Hypothalamus (tissue), 51 donors: ENCODE measurements at regions not wholly inside any gene's neighbourhood (a gene's known extent, or its start where the extent isn't known, plus 50 kb on each side); places are given as distances from the start of the nearest gene placed in this dataset.
"Not testable (repeated sequence)": the region's sequence is repeated elsewhere in the genome, so short reads cannot be mapped to it uniquely, and the experiment has no call there.

Experiments used
- DNase-seq, 51 donors: peaks; one replicate each; lab custom pipeline; 2025; lab: John Stamatoyannopoulos, UW

DNA sequence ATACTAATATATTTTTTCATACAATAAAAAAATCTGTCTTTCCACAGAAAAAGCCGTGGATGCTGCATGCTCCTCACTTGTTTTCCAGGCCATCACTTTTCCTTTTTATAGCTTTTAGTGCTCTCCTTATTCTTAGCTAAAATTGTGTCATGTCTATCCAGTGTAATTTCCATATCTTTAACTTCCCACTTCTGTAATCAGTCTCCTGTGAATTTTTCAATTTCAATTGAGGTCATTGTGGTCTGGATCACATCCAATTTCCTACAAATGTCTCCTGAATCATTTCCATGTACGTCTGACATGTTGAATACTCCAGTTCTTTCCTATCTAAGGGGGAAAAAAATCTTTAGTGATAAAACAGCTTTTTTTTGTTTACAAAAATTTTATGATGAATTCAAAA is 838.2 kb upstream of the B3GALT2 start:
- DNase-seq, result no peak

DNA sequence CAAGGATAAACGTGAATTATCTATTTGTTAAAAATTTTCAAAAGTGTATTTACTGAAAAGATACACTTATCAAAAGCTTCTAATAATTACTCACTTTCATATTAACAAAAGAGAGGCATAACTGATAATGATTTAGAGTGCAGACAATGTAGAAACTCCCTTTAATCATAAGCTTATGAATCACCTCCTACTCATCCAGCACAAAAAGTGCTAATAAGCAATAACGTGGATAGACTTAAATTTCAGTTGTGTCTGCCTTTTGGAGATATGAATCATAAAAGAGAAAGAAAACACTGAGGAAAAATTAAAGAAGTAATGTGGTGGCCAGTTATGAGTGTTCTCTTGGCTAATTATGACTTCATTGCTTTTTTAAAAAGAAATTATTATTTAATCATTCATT is 827.6 kb upstream of the B3GALT2 start:
- DNase-seq, result peak in 1 of 51 donors; percentile 25

DNA sequence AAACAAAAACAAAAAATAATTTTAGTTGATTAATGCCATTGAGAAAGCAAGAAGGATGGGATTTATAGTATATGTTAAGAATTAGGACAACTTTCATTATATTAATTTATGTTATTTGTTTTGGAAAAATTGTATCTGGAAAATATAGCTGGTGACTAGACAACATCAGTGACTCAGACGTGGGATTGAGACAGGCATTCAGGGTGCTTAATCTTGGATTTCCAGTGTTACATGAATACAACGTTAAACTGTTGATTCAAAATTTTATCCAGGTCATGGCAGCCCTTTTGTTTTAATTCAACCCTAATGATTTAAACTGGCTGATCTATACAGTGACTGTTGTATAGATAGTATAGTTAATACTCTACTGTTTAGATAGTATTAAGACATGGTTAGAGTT is 827.1 kb upstream of the B3GALT2 start:
- DNase-seq, result no peak

GRCh38 chr1:194004146-194004545 is 817.7 kb upstream of the B3GALT2 start:
- no peak for DNase-seq

DNA sequence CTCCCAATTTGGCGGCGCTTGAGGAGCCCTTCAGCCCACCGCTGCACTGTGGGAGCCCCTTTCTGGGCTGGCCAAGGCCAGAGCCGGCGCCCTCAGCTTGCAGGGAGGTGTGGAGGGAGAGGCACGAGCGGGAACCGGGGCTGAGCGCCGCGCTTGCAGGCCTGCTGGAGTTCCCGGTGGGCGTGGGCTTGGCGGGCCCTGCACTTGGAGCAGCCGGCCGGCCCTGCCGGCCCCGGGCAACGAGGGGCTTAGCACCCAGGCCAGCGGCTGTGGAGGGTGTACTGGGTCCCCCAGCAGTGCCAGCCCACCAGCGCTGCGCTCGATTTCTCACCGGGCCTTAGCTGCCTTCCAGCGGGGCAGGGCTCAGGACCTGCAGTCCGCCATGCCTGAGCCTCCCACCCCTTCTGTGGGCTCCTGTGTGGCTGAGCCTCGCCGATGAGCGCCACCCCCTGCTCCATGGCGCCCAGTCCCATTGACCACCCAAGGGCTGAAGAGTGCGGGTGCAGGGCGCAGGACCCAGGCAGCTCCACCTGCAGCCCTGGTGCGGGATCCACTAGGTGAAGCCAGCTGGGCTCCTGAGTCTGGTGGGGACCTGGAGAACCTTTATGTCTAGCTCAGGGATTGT is 815.4 kb upstream of the B3GALT2 start:
- not testable (repeated sequence) for DNase-seq

DNA sequence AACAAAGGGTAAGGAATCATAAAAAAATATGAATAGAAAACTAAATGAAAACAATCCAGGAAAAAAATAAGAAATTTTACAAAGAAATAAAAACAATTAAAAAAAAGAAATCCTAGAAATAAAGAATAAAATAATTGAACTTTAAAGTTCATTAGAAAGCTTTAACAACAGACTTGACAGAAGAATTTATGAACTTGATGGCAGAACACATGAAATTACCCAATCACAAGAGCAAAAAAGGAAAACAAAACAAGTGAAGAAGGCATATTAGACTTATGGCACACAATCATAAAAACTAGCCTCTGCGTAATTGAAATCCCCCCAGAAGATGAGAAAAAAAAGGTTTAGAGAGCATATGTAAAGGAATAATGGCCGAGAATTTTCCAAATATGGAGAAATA is 802.5 kb upstream of the B3GALT2 start:
- DNase-seq, result no peak

- DNase-seq, result no peak
These were observed 792.8 kb upstream of the B3GALT2 start for GRCh38 chr1:193979219-193979618.

GRCh38 chr1:193974286-193974798 is 787.9 kb upstream of the B3GALT2 start:
- no peak for DNase-seq

DNA sequence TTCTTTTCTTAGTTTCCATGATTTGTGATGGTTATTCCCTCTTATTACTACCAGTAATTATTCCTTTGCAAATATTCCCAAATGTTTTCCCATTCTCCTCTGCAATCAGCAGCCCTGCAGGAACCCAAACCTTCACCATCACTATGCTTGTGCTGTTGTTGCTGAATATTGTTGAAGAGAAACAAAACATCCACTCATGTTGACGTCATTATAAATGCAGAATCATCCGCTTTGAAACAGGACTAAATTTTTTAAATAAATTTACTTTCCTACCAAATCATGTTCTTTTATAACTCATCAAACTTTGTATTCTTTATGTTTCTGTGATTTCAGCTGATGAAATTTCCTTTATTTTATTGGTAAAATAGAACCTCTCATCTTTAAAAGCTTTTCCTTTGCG is 787.0 kb upstream of the B3GALT2 start:
- DNase-seq, result no peak

DNA sequence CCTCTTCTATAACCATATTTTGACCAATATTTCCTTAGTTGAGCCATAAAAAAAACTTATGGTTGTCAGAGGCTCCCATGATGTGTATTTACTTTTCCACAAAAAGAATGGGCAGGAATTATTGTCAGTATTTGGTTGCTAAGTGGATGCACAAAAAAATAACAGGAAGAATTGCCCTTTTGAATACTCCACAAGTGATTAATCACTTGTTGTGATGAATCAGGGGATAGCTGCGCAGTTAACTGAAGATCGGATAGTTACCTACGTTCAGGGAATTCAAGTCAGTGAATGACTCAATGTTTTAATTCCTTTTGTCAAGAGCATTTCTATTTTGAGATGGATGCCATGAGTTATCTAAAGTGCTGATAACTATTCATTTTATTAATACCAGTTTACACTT is 785.2 kb upstream of the B3GALT2 start:
- no peak for DNase-seq

GRCh38 chr1:193960499-193960898 is 774.1 kb upstream of the B3GALT2 start:
- no peak for DNase-seq

- DNase-seq, result no peak
These were observed 773.6 kb upstream of the B3GALT2 start for GRCh38 chr1:193960040-193960439.

GRCh38 chr1:193957556-193958095 is 771.2 kb upstream of the B3GALT2 start:
- DNase-seq, result no peak

- no peak for DNase-seq
These were observed 766.5 kb upstream of the B3GALT2 start for GRCh38 chr1:193952778-193953374.

GRCh38 chr1:193951984-193952383 is 765.6 kb upstream of the B3GALT2 start:
- DNase-seq, result no peak

- DNase-seq, result no peak
These were observed 758.0 kb upstream of the B3GALT2 start for GRCh38 chr1:193944454-193944853.

- no peak for DNase-seq
These were observed 753.8 kb upstream of the B3GALT2 start for GRCh38 chr1:193940176-193940575.

DNA sequence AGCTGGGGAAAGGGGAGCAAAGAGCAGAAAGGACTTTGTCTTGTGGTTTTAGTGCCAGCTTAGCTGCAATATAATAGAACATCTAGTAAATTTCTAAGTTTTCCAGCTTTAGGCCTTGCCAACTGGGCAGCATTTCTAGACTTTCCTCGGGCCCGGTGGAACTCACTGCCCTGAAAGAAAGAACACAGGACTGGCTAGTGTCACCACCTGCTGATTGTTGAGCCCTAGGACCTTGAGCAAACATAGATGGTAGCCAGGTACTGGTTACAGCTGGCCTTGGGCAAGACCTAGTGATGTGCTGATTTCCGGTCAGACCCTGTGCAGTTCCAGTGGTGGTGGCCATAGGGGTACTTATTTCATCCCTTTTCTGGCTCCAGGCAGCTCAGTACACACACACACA is 753.2 kb upstream of the B3GALT2 start:
- DNase-seq, result no peak

GRCh38 chr1:193937308-193937707 is 750.9 kb upstream of the B3GALT2 start:
- DNase-seq, result no peak

- no peak for DNase-seq
These were observed 746.6 kb upstream of the B3GALT2 start for GRCh38 chr1:193932979-193933378.

GRCh38 chr1:193931356-193931755 is 744.9 kb upstream of the B3GALT2 start:
- no peak for DNase-seq

GRCh38 chr1:193929374-193930033 is 743.1 kb upstream of the B3GALT2 start:
- DNase-seq, result no peak
